ENCODE measurements at regions not wholly inside any gene's neighbourhood (a gene's known extent, or its start where the extent isn't known, plus 50 kb on each side); places are given as distances from the start of the nearest gene placed in this dataset.

DNA sequence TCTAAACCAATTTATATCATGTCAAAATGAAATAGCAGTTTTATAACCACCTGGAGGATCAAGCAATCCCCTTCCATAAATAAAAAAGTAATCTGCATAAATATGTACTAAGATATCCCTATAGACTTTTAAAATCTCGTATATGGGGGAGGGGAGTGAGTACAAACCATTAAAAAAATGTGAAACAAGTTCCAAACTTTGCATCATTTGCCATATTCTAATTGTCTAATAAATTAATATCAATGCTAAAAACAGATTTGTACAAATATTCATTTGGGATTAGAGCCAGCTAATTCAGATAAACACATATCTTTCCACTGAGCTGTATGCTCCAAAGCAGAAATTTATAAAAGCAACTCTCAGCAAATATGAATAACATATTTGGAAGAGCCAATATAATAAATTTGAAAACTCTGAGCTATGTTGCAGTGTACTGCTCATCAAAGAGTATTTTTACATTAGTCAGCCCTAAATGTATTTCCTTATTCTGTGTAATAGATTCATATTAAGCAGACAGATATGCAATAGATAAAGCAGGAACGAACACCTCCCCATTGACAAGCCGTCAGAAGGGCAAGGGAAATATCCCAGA lies 970.2 kb downstream of the EFNB2 start:
- no peaks in the 10 kb centered on the region for H3K27me3 ChIP-seq
- no peaks in the 10 kb centered on the region for H3K9me3 ChIP-seq
- no peak overlapping the region for H3K27ac ChIP-seq
- H3K36me3 ChIP-seq, result no peaks in the 10 kb centered on the region
- H3K4me1 ChIP-seq, result no peaks in the 10 kb centered on the region
- ATAC-seq, result no peak
- no peak overlapping the region for H3K4me3 ChIP-seq
- TF ChIP-seq, protein P1, sequence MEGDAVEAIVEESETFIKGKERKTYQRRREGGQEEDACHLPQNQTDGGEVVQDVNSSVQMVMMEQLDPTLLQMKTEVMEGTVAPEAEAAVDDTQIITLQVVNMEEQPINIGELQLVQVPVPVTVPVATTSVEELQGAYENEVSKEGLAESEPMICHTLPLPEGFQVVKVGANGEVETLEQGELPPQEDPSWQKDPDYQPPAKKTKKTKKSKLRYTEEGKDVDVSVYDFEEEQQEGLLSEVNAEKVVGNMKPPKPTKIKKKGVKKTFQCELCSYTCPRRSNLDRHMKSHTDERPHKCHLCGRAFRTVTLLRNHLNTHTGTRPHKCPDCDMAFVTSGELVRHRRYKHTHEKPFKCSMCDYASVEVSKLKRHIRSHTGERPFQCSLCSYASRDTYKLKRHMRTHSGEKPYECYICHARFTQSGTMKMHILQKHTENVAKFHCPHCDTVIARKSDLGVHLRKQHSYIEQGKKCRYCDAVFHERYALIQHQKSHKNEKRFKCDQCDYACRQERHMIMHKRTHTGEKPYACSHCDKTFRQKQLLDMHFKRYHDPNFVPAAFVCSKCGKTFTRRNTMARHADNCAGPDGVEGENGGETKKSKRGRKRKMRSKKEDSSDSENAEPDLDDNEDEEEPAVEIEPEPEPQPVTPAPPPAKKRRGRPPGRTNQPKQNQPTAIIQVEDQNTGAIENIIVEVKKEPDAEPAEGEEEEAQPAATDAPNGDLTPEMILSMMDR (IDR thresholded peaks at IDR 0.05), result no peak
- no peak for TF ChIP-seq EP300 (IDR thresholded peaks at IDR 0.05)
- TF ChIP-seq POLR2A (IDR thresholded peaks at IDR 0.05), result no peak
- TF ChIP-seq POLR2AphosphoS5 (IDR thresholded peaks at IDR 0.05), result no peak
- 65 to 76% methylated on average over 2 to 3 of the region's 3 CpGs for WGBS, 2 donors (ENCODE audit: low coverage in 1 of 2)

DNA sequence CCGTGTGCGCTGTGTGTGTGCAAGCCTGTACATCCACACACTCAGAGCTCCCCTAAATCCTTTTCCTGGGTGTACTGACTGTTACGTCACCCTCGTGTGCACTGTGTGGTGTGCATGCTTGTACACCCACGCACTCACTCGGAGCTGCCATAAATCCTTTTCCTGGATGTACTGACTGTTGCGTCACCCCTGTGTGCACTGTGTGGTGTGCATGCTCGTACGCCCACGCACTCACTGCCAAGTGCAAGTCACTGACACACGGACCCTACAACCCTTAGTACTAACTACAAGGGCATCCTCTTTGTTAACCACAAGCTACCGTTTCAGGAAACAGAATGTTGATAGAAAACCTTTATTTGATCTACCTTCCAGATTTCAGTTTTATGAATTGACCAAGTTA lies 983.4 kb downstream of the EFNB2 start:
- no peak for ATAC-seq
- TF ChIP-seq EP300 (IDR thresholded peaks at IDR 0.05), result no peak
- no peak for TF ChIP-seq POLR2AphosphoS5 (IDR thresholded peaks at IDR 0.05)
- no peak for TF ChIP-seq POLR2A (IDR thresholded peaks at IDR 0.05)
- TF ChIP-seq, protein P1 (IDR thresholded peaks at IDR 0.05), result no peak
- H3K36me3 ChIP-seq, result no peaks in the 10 kb centered on the region
- H3K27ac ChIP-seq, result no peak overlapping the region
- no peak overlapping the region for H3K4me3 ChIP-seq
- no peaks in the 10 kb centered on the region for H3K9me3 ChIP-seq
- H3K4me1 ChIP-seq, result no peaks in the 10 kb centered on the region
- no peaks in the 10 kb centered on the region for H3K27me3 ChIP-seq
- 71 to 83% methylated on average over 7 to 11 of the region's 12 CpGs for WGBS, 2 donors (ENCODE audit: low coverage in 1 of 2)

GRCh38 chr13:105547851-105548250 lies 987.6 kb downstream of the EFNB2 start:
- H3K4me3 ChIP-seq, result no peak overlapping the region
- WGBS, 2 donors (ENCODE audit: low coverage in 1 of 2), result 60 to 85% methylated on average over 2 to 3 of the region's 3 CpGs
- no peaks in the 10 kb centered on the region for H3K4me1 ChIP-seq
- no peaks in the 10 kb centered on the region for H3K9me3 ChIP-seq
- no peak for ATAC-seq
- H3K36me3 ChIP-seq, result no peaks in the 10 kb centered on the region
- TF ChIP-seq POLR2A (IDR thresholded peaks at IDR 0.05) (no peak), POLR2AphosphoS5 (IDR thresholded peaks at IDR 0.05) (no peak), EP300 (IDR thresholded peaks at IDR 0.05) (no peak)
- H3K27me3 ChIP-seq, result no peaks in the 10 kb centered on the region
- H3K27ac ChIP-seq, result no peak overlapping the region

GRCh38 chr13:105545811-105546210 lies 989.7 kb downstream of the EFNB2 start:
- H3K36me3 ChIP-seq, result no peaks in the 10 kb centered on the region
- no peak for TF ChIP-seq POLR2AphosphoS5 (IDR thresholded peaks at IDR 0.05)
- TF ChIP-seq, protein P1 (IDR thresholded peaks at IDR 0.05), result no peak
- TF ChIP-seq POLR2A (IDR thresholded peaks at IDR 0.05), result no peak
- no peak for TF ChIP-seq EP300 (IDR thresholded peaks at IDR 0.05)
- no peaks in the 10 kb centered on the region for H3K27me3 ChIP-seq
- no peak overlapping the region for H3K27ac ChIP-seq
- H3K4me1 ChIP-seq, result no peaks in the 10 kb centered on the region
- no peak overlapping the region for H3K4me3 ChIP-seq
- H3K9me3 ChIP-seq, result no peaks in the 10 kb centered on the region
- 82 to 84% methylated on average over 5 of the region's 5 CpGs for WGBS, 2 donors (ENCODE audit: low coverage in 1 of 2)
- no peak for ATAC-seq

DNA sequence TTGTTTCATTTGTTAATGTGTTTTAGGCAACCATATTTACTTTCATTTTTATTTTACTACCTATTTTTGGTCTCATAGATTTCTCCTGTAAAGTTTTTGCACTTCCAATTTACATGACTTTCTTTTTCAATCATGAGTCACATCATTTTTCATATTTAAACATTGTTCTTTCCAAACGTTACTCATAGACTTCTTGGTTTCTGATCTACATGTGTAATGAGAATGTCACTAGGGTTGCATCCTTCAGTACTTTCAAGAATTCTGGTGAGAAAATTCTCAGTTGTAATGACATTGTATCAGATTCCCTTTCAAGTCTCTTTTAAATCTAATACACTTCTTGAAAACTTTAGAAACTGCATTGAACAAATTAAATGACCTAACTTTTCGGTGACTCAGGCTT lies 991.7 kb downstream of the EFNB2 start:
- WGBS, 2 donors (ENCODE audit: low coverage in 1 of 2), result 66 to 76% methylated on average over 2 of the region's 2 CpGs
- Histone ChIP-seq H3K4me1 (no peaks in the 10 kb centered on the region), H3K4me3 (no peak overlapping the region), H3K27me3 (no peaks in the 10 kb centered on the region), H3K36me3 (no peaks in the 10 kb centered on the region), H3K9me3 (no peaks in the 10 kb centered on the region), H3K27ac (no peak overlapping the region)
- no peak for ATAC-seq
- TF ChIP-seq, protein P1 (IDR thresholded peaks at IDR 0.05), result no peak
- TF ChIP-seq POLR2AphosphoS5 (IDR thresholded peaks at IDR 0.05), result no peak
- no peak for TF ChIP-seq EP300 (IDR thresholded peaks at IDR 0.05)
- TF ChIP-seq POLR2A (IDR thresholded peaks at IDR 0.05), result no peak

Data from gastroesophageal sphincter (tissue), 4 donors.